ENCODE measurements at regions not wholly inside any gene's neighbourhood (a gene's known extent, or its start where the extent isn't known, plus 50 kb on each side); places are given as distances from the start of the nearest gene placed in this dataset.

- no peak for TF ChIP-seq CTCF (IDR thresholded peaks at IDR 0.05)
- TF ChIP-seq REST (IDR thresholded peaks at IDR 0.05; ENCODE audit: insufficient read depth in 1 of 2, low read depth in 2 of 2, low read length in 1 of 2): no peak
- TF ChIP-seq POLR2AphosphoS5 (IDR thresholded peaks at IDR 0.05; ENCODE audit: low read depth, low read length): no peak
Measured at GRCh38 chr14:49992036-49992435, 99.2 kb downstream of the ARF6 start.

Measured in Panc1 (cell line).